Endothelial cell of umbilical vein (primary cell): ENCODE measurements at regions not wholly inside any gene's neighbourhood (a gene's known extent, or its start where the extent isn't known, plus 50 kb on each side); places are given as distances from the start of the nearest gene placed in this dataset.

Source experiments
- BruUV-seq: library from RNA; stranded (reverse); fragments of 400-500 nt; replicated peaks from 2 replicates; lab custom pipeline; 2021; lab: Mats Ljungman, UMichigan
- CTCF ChIA-PET: fragments of 300-600, 350-600 bp; sonication (Branson Sonifier 250); formaldehyde crosslinking; loops from one replicate; lab custom pipeline; 2021; ENCODE audit warnings: antibody characterized with exemption, inconsistent platforms; lab: Charles Lee
- POLR2A ChIA-PET: fragments of 300-600, 350-600 bp; sonication (Branson Sonifier 250); formaldehyde crosslinking; loops from one replicate; lab custom pipeline; 2021; ENCODE audit warnings: antibody characterized with exemption, inconsistent platforms; lab: Charles Lee
- DNase-seq: peaks from one replicate; pipeline ENCODE4 v3.0.0-alpha.2; 2011; ENCODE audit warnings: low read depth, low spot score
- FAIRE-seq: peaks from 2 replicates; lab custom pipeline; 2011; peaks lifted over from hg19 to GRCh38; lab: Jason Lieb, UNC
- H2AFZ ChIP-seq: 2 replicates; pipeline ENCODE4 v1.6.0; 2012; ENCODE audit warnings: low read depth, low read length, control low read depth, inconsistent platforms
- H3K27ac ChIP-seq: 2 replicates; pipeline ENCODE4 v1.5.1; 2011; ENCODE audit warnings: low read depth, mild to moderate bottlenecking, control low read depth, low read length, moderate library complexity; ENCODE audit not compliant: insufficient read depth
- H3K27me3 ChIP-seq, 2 experiments: 2 replicates each; pipeline versions ENCODE4 v1.6.0 to v1.6.1; 2011; ENCODE audit warnings: low read length in 2 of 2, mixed read lengths in 1 of 2; ENCODE audit not compliant: control insufficient read depth in 2 of 2, insufficient read depth in 2 of 2
- H3K36me3 ChIP-seq, 2 experiments: 2 replicates in 1 of 2; 3 replicates in 1 of 2; pipeline ENCODE4 v1.5.1; 2011; ENCODE audit warnings: low read length in 2 of 2, mild to moderate bottlenecking in 1 of 2, moderate library complexity in 1 of 2; ENCODE audit not compliant: control insufficient read depth in 2 of 2, insufficient read depth in 2 of 2; ENCODE audit errors: extremely low read depth in 1 of 2
- H3K4me1 ChIP-seq: 3 replicates; pipeline ENCODE4 v1.5.1; 2011; ENCODE audit warnings: mild to moderate bottlenecking, low read length; ENCODE audit not compliant: control insufficient read depth, insufficient read depth; ENCODE audit errors: extremely low read depth
- H3K4me2 ChIP-seq: 2 replicates; pipeline ENCODE4 v1.6.1; 2011; ENCODE audit warnings: low read length, control low read depth, mixed read lengths; ENCODE audit not compliant: insufficient read depth
- H3K4me3 ChIP-seq, 3 experiments: fragments of 200-600 bp in 1 of 3; sonication (generic), shearing (Covaris generic) in 1 of 3; replicated peaks in 1 of 3; 2 replicates each; pipeline ENCODE4 v1.5.1; 2011 to 2016; ENCODE audit warnings: control low read depth in 3 of 3, low read length in 3 of 3, mild to moderate bottlenecking in 2 of 3, inconsistent platforms in 1 of 3, low read depth in 1 of 3, moderate library complexity in 1 of 3; ENCODE audit not compliant: insufficient read depth in 1 of 3
- H3K79me2 ChIP-seq: 2 replicates; pipeline ENCODE4 v1.6.0; 2012; ENCODE audit warnings: low read length, inconsistent platforms; ENCODE audit not compliant: control insufficient read depth, insufficient read depth
- H3K9ac ChIP-seq: replicated peaks from 2 replicates; pipeline ENCODE3; 2011; ENCODE audit warnings: low read length, control low read depth; ENCODE audit not compliant: insufficient read depth; ENCODE audit errors: extremely low read depth
- H3K9me1 ChIP-seq: replicated peaks from 3 replicates; pipeline ENCODE4 v1.6.0; 2011; ENCODE audit warnings: mild to moderate bottlenecking, low read length; ENCODE audit not compliant: control insufficient read depth, insufficient read depth; ENCODE audit errors: extremely low read depth
- H3K9me3 ChIP-seq: replicated peaks from 2 replicates; pipeline ENCODE4 v1.5.1; 2012; ENCODE audit warnings: low read length, inconsistent platforms; ENCODE audit not compliant: control insufficient read depth, insufficient read depth
- H4K20me1 ChIP-seq: replicated peaks from 2 replicates; pipeline ENCODE3; 2011; ENCODE audit warnings: mild to moderate bottlenecking, low read length; ENCODE audit not compliant: control insufficient read depth, insufficient read depth; ENCODE audit errors: extremely low read depth
- EZH2 ChIP-seq: IDR thresholded peaks from 2 replicates; pipeline ENCODE4 v1.6.1; 2012; ENCODE audit warnings: borderline replicate concordance, low read depth, mild to moderate bottlenecking, moderate library complexity, low read length, inconsistent platforms; ENCODE audit not compliant: severe bottlenecking
- FOS ChIP-seq: IDR thresholded peaks from 2 replicates; pipeline ENCODE4 v1.6.1; 2011; ENCODE audit warnings: mild to moderate bottlenecking, low read length, moderate library complexity, borderline replicate concordance; ENCODE audit not compliant: insufficient read depth
- GATA2 ChIP-seq: IDR thresholded peaks from 2 replicates; pipeline ENCODE4 v1.7.0; 2011; ENCODE audit warnings: low read depth, mild to moderate bottlenecking, moderate library complexity, mixed read lengths, low read length; ENCODE audit not compliant: insufficient read length, insufficient read depth
- JUN ChIP-seq: IDR thresholded peaks from 2 replicates; pipeline ENCODE4 v1.6.1; 2011; ENCODE audit warnings: borderline replicate concordance, low read depth; ENCODE audit not compliant: insufficient read length, insufficient read depth
- MYC ChIP-seq: IDR thresholded peaks from one replicate; pipeline ENCODE4 v1.6.1; 2011; ENCODE audit warnings: mild to moderate bottlenecking, low read depth, low read length
- POLR2A ChIP-seq: IDR thresholded peaks from 2 replicates; pipeline ENCODE4 v1.6.1; 2012; ENCODE audit warnings: low read depth, mild to moderate bottlenecking, control low read depth, low read length
- POLR2AphosphoS5 ChIP-seq: IDR thresholded peaks from 2 replicates; pipeline ENCODE4 v1.6.1; 2012; ENCODE audit warnings: low read depth, mild to moderate bottlenecking, control low read depth, low read length, moderate library complexity; ENCODE audit not compliant: insufficient read depth
- dilution Hi-C: fragments of 300-500 bp; cut with MboI; formaldehyde crosslinking; loops from one replicate; pipeline ENCODE4 v1.15.0; 2019; ENCODE audit warnings: low sequenced_read_pairs; ENCODE audit not compliant: extremely low pct_ligation_motif_present
- intact Hi-C: fragments of 100-400 bp; cut with micrococcal nuclease; formaldehyde crosslinking; loops from one replicate; pipeline ENCODE4 v1.10.0; 2022
- TF ChIP-seq, protein P1 (sequence below): IDR thresholded peaks from 2 replicates; pipeline ENCODE4 v1.6.1; 2011; ENCODE audit not compliant: insufficient read depth, insufficient read length
- TF ChIP-seq, protein P2 (sequence below), 2 donors: IDR thresholded peaks; 1 replicate in 1 of 2; 2 replicates in 1 of 2; pipeline ENCODE4 v1.5.1; 2011; ENCODE audit warnings: low read length in 2 of 2, mild to moderate bottlenecking in 2 of 2, moderate library complexity in 2 of 2, control low read depth in 1 of 2, inconsistent platforms in 1 of 2, low read depth in 1 of 2; ENCODE audit not compliant: insufficient read depth in 1 of 2; ENCODE audit errors: extremely low read depth in 1 of 2

DNA sequence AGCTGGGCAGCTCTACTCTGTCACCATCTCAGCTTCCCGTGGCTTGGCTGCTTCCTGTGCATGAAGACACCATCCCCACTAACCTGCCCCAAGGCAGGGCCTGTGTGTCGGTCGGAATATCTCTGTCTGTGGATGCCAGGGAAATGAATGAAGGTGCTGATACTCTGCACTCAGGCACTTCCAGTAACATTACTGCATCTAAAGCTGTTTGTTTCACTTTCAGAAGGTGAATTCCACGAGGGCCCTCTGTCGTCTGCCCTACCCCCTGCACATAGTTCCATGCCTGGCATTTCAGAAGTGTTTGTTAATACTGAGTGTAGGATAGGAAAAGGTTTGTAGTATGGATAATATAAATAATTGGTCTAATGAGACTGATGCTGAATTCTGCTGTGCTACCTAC is 114.7 kb upstream of the GMDS start:
- no peak for DNase-seq
- Histone ChIP-seq H3K9me3 (no peaks in the 10 kb centered on the region), H3K27me3 (no peaks in the 10 kb centered on the region), H3K4me1 (no peaks in the 10 kb centered on the region), H3K9ac (no peak overlapping the region), H3K79me2 (no peaks in the 10 kb centered on the region), H3K4me2 (no peak overlapping the region), H3K27ac (no peak overlapping the region), H2AFZ (no peak overlapping the region), H3K9me1 (no peaks in the 10 kb centered on the region), H3K36me3 (no peaks in the 10 kb centered on the region), H4K20me1 (no peaks in the 10 kb centered on the region), H3K4me3 (no peak overlapping the region)
- intact Hi-C loops = no loop called here
- dilution Hi-C loops = no loop called here
- CTCF ChIA-PET = no interaction called here
- POLR2A ChIA-PET = no interaction called here
- no peak for FAIRE-seq
- no TSS peak for BruUV-seq
- TF ChIP-seq, protein P1, sequence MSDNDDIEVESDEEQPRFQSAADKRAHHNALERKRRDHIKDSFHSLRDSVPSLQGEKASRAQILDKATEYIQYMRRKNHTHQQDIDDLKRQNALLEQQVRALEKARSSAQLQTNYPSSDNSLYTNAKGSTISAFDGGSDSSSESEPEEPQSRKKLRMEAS = no peak
- TF ChIP-seq JUN = no peak
- TF ChIP-seq FOS = no peak
- TF ChIP-seq POLR2A = no peak
- TF ChIP-seq, protein P2, sequence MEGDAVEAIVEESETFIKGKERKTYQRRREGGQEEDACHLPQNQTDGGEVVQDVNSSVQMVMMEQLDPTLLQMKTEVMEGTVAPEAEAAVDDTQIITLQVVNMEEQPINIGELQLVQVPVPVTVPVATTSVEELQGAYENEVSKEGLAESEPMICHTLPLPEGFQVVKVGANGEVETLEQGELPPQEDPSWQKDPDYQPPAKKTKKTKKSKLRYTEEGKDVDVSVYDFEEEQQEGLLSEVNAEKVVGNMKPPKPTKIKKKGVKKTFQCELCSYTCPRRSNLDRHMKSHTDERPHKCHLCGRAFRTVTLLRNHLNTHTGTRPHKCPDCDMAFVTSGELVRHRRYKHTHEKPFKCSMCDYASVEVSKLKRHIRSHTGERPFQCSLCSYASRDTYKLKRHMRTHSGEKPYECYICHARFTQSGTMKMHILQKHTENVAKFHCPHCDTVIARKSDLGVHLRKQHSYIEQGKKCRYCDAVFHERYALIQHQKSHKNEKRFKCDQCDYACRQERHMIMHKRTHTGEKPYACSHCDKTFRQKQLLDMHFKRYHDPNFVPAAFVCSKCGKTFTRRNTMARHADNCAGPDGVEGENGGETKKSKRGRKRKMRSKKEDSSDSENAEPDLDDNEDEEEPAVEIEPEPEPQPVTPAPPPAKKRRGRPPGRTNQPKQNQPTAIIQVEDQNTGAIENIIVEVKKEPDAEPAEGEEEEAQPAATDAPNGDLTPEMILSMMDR (IDR thresholded peaks at IDR 0.05; ENCODE audit: extremely low read depth in 1 of 2, insufficient read depth in 1 of 2, low read depth in 1 of 2, low read length in 2 of 2) = no peak
- TF ChIP-seq EZH2 = no peak
- no peak for TF ChIP-seq GATA2
- no peak for TF ChIP-seq MYC
- no peak for TF ChIP-seq POLR2AphosphoS5
